GM19351 (cell line): ENCODE measurements at regions not wholly inside any gene's neighbourhood (a gene's known extent, or its start where the extent isn't known, plus 50 kb on each side); places are given as distances from the start of the nearest gene placed in this dataset.
"Not testable (repeated sequence)": the region's sequence is repeated elsewhere in the genome, so short reads cannot be mapped to it uniquely, and the experiment has no call there.

Experiments used
- ATAC-seq: cut with Tn5 transposase; IDR thresholded peaks from one replicate; pipeline ENCODE4 v1.9.1; 2021; ENCODE audit warnings: mild to moderate bottlenecking, moderate library complexity; ENCODE audit not compliant: unreplicated experiment

GRCh38 chr10:21159669-21160068 lies 262.6 kb upstream of the NEBL start:
- ATAC-seq = no peak

DNA sequence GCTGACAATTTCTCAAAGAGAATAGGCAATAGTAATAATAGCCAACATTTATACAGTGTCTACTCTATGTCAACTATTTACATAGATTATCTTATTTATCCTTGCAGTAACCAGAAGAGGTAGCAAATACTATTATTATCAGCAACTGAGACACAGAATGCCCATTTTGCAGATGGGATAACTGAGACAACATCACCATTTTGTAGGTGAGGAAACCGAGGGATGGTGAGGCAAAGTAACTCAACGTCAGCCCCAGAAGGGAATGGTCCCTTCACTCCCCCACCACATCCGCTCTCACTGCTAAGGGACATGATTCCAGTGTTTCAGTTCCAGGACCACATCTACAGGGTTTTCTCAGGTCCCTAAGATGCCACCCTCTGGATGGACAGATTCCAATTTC lies 261.2 kb upstream of the NEBL start:
- no peak for ATAC-seq

GRCh38 chr10:21157664-21158063 lies 260.6 kb upstream of the NEBL start:
- no peak for ATAC-seq

- no peak for ATAC-seq
Observed at GRCh38 chr10:21150166-21150565, 253.1 kb upstream of the NEBL start.

DNA sequence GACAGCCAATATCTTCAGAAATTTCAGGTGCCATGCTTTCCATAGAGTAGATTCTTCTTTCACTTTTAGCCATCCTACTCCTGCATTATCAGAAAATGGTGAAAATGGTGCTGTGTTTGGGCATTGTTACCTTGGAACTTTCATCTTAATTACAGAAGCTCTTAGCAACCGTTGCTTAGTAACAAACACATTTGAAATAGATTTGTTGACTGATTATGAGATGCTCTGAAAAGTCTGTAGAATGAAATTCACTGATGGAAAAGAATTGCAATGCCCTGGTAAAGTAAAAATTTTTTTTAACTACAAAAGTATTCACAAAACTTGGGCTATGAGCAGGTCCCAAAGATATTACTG lies 249.3 kb upstream of the NEBL start:
- ATAC-seq = no peak

GRCh38 chr10:21145751-21146435 lies 248.8 kb upstream of the NEBL start:
- no peak for ATAC-seq

DNA sequence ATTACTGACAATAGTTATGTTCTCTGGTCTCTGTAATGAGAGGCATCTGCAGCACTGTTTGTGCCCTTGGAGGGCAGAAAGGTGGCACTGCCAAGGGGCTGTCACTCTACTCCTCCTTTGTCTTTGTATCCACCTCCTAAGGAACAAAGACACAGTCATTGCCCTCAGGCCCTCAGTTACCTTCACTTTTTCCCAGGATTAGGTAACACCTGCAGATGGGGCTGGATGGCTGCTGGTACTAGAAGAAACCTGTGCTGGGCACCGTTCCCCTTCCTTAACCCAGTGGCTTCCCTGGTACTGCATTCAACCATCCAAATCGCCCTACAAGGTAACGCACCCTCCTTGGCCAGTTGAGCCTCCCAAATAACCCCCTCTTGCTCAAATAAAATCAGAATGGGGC lies 246.9 kb upstream of the NEBL start:
- no peak for ATAC-seq

GRCh38 chr10:21141946-21142492 lies 244.9 kb upstream of the NEBL start:
- ATAC-seq = no peak

- no peak for ATAC-seq
Observed at GRCh38 chr10:21138769-21139340, 241.7 kb upstream of the NEBL start.

- no peak for ATAC-seq
Observed at GRCh38 chr10:21135023-21135931, 238.2 kb upstream of the NEBL start.

DNA sequence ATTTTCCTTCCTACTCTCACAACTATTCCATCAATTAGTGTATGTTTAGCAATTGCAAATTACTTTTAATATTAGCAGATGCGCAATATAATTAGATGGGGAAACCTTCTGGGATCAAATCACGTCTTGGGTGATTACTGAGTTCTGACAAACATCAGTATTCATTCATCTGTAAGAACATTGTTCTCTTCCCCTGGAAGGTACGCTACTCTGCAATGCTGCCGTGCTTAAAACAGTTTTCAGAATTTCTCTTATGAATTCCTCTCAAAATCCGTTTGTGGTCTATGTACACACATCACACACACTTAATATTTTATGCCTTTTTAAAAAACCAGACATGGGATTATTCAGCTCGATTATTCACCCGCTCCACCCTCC lies 237.5 kb upstream of the NEBL start:
- no peak for ATAC-seq

DNA sequence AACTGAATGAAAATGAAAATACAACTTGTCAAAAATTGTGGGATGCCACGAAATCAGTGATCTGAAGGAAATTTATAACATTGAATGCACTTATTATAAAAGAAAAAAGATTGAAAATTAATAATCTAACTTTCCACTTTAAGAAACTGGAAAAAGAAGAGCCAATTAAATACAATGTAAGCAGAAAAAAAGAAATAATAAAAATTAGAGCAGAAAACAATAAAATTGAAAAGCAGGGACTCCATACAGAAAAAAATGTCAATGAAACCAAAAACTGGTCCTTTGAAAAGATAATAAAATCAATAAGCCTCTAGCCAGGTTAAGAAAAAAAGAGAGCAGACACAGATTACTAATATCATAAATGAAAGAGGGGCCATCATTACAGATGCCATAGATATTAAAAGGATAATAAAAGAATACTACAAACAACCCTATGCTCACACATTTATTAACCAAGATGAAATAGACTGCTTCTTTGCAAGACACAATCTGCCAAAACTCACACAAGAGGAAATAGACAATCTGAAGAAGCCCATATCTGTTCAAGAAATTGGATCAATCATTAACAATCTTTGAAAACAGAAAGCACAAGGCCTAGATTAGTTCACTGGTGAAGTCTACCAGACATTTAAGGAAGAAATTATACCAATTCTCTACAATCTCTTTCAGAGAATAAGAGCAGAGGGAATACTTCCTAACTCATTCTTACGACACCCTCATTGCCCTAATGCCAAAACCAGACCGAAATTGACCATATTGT lies 233.8 kb upstream of the NEBL start:
- ATAC-seq = no peak

- ATAC-seq = no peak
Observed at GRCh38 chr10:21130108-21130507, 233.0 kb upstream of the NEBL start.

DNA sequence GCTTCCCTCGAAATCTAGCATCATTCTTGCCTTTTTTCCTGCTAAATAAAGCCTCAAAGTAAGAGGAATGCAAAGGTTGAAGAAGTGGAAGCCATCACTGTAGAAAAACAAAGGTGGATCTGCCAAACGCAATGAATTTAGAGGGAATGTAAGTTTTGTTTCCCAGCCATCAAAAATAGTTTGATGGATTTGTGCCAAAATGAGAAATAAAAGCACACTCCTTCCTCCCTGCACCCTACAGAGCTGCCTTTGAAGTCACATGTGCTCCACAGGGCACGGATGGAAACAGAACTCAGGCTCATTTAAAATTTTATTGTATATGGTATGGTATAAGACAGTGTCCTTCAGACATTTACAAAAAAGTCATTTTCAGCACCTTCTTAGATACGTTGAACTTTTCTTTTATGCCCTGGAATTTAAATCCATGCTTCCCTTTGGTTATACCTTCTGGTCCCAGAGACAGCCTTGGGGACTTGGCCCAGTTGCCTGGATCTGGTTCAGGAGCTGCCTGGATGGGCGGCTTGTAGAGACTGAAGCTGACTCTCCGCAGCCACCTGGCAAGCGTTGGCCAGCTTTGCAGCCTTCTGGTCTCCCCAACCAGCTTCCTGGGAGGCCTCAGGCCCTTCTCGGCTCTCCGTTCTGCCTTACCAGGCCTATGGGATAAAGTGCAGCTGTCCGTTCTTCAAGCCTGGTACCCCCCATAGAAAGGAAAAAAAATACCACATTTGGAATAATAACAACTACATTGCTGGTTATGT lies 228.5 kb upstream of the NEBL start:
- no peak for ATAC-seq

GRCh38 chr10:21122907-21123306 lies 225.8 kb upstream of the NEBL start:
- ATAC-seq = no peak

DNA sequence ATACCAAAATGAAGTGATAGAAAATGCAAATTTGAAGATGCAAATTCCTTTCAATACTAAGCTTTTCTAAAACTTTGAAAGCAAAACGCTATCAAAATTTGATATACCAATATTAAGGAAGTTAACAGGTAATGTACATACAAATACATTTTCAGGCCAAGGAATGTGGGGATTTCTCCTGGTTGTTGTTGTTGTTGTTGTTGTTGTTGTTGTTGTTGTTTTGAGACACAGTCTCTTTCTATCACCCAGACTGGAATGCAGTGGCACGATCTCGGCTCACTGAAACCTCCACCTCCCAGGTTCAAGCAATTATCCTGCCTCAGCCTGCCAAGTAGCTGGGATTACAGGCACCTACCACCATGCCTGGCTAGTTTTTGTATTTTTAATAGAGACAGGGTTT lies 224.7 kb upstream of the NEBL start:
- ATAC-seq = not testable (repeated sequence)

DNA sequence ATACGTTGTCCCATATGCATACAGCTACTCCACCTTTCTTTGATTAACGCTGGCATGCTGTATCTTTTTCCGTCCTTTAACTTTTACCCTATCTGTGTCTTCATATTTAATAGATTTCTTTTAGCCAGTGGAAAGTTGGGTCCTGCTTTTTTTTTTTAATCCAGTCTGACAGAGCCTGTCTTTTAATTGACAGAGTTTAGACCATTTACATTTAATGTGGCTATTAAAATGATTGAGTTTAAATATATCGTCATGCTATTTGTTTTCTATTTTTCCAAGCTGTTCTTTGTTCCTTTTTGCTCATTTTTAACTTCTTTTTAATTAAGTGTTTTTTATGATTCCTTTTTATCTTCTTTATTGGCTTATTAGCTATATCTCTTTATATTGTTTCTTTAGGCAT lies 217.6 kb upstream of the NEBL start:
- ATAC-seq = no peak

- ATAC-seq = no peak
Observed at GRCh38 chr10:21110358-21110757, 213.2 kb upstream of the NEBL start.

DNA sequence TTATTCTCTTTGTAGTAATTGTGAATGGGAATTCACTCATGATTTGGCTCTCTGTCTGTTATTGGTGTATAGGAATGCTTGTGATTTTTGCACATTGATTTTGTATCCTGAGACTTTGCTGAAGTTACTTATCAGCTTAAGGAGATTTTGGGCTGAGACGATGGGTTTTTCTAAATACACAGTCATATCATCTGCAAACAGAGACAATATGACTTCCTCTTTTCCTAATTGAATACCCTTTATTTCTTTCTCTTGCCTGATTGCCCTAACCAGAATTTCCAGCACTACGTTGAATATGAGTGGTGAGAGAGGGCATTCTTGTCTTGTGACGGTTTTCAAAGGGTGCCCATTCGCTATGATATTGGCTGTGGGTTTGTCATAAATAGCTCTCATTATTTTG lies 209.8 kb upstream of the NEBL start:
- not testable (repeated sequence) for ATAC-seq

GRCh38 chr10:21105331-21105730 lies 208.2 kb upstream of the NEBL start:
- ATAC-seq = not testable (repeated sequence)
